Left renal pelvis (tissue), 4 donors: ENCODE measurements at regions not wholly inside any gene's neighbourhood (a gene's known extent, or its start where the extent isn't known, plus 50 kb on each side); places are given as distances from the start of the nearest gene placed in this dataset.
"Not testable (repeated sequence)": the region's sequence is repeated elsewhere in the genome, so short reads cannot be mapped to it uniquely, and the experiment has no call there.

ENCODE experiments used
- DNase-seq, 4 donors: peaks; one replicate each; pipeline ENCODE4 v3.0.0-alpha.2; 2013; ENCODE audit warnings: low read depth in 4 of 4, low spot score in 3 of 4

DNA sequence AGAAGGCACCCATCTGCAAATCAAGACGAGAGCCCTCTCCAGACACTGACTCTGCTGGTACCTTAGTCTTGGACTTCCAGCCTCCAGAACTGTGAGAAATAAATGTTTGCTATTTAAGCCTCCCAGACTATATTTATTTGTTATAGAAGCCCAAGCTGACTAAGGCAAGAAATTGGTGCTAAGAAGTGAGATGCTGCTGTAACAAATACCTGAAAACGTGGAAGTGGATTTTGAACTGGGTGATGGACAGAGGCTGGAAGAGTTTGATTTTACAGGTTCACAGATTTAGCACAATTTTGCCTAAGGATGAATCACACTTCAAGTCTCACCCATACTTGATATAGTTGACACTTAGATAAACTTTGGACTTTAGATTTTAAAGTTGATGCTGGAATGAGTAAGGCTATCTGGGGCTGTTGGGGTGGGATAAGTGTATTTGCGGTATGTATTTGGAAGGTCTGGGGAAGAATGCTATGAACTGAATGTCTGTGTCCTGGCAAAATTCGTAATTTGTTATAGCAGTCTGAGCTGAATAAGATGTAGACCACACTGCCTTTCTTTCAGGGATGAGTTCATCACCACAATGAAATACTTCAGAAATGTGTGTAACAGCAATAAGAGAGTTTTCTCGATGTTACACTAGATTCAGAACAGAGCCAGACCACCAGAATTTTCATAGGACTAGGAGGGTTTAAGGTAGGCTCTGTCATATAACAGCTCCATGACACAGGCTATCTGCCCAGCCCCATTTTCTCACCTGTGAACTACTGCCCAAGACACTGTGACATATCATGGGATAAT is 120.5 kb upstream of the LMCD1 start:
- no peak for DNase-seq

DNA sequence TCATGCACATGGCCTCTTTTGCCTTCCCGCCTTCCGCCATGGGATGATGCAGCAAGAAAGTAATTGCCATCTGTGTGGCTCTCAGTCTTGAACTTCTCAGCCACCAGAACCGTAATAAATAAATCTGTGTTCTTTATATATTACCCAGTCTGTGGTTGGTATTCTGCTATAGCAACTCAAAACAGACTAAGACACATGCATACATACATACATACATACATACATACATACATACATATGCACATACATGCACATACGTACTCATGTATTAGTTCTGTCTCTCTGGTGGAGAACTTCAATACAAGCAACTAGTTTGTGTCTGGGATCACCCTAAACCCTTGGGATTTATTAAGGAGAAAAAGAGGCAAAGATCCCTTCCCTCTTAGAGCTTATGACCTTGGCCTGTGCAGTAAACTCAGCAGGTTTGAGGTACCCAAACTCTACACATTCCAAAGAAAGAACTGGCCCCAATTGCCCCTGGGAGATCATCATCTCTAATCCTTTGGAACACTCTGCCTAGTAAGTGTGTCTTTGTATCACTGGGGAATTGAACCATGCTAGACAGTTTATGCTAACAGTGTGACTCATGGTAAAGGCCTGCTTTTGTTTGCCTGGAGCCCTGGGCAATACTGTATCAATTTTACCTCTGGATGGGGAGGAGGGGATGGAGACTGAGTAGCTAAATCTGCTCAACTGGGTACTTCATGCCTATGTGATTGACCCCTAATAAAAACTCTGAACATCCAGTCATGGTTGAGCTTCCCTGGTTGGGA is 115.6 kb upstream of the LMCD1 start:
- DNase-seq, result no peak

DNA sequence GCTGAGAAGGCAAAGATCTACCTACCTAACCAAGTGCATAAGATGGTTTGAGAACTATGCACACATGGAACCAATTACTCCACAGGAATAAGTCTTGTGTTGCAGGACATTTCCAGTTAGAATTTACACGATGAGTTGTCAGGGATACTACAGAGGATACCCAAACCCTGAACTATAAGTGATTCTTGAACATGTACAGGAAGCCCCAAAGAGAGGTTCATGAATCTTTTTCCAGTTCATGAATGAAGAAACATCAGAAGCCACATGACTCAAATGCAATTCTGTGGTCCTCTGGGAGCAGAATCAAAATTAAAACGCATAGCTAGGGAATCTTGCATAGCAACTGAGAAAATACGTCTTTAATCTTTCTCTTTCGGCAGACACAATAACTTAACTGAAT is 114.1 kb upstream of the LMCD1 start:
- no peak for DNase-seq

DNA sequence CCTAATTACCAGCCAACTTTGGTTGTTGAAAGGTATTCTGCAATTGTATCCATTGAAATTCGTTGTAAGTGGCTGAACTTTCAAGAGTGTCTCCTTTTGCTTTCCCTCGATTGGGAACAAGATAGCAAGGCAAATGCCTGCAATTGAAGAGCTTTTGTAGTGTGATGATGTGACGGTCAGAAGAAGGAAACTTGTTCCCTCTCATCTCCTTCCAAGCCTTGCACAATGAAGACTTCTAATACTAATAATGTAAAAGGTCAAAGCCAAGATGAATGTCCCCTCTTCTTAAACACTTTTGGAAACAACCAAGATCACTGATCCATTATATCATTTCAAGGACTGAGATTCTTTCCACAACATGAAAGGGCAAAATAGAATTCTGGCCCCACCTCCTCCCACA is 101.9 kb upstream of the LMCD1 start:
- no peak for DNase-seq

DNA sequence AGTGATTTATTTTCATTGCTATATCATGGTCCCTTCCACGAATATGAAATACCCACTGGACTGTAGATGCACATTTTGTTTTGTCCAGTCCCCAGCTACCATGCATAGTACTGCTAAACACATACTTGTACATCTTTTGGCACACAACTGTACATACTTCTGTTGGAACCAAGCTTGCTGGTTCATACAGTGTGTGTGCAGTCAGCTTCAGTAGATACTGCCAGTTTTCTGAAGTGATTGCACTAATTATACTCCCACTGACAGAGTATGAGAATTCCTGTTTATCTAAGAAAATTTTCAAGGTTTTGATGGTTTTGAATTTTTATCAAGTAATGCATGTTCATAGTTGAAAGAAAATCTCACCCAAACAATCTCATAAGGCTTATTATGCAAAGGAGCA is 100.7 kb upstream of the LMCD1 start:
- DNase-seq, result no peak

DNA sequence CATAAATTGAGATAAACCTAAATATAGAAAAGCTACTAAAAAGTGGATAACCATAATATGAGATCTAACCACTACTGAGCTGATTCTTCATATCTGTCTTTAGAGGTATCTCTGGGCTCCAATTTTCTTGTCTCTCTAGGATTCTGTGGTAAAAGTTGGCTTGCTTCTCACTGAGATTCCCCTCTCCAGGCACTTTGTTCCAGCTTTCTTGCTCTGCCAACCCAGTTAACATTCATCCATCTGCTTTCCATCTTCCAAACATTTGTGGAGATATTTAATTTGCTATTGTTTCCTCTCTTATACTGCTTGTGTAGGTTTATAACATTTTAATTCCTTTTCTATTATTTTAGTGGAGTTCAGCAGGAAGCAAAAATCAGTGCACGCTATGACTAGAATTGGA is 97.6 kb upstream of the LMCD1 start:
- no peak for DNase-seq

DNA sequence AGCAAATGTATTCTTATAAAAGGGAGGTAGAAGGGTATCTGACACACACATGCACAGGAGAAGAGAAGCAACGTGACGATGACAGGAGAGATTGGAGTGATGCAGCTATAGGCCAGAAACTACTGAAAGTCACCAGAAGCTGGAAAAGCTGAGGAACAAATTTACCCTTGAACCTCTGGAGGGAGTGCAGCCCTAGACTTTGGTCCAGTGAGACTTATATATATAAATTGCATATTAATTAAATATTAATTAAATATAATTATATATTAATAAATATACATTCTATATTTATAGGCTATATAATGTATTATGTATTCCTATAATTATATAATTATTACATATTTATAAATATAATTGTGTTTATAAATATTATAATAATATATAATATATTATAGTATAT is 96.5 kb upstream of the LMCD1 start:
- no peak for DNase-seq

DNA sequence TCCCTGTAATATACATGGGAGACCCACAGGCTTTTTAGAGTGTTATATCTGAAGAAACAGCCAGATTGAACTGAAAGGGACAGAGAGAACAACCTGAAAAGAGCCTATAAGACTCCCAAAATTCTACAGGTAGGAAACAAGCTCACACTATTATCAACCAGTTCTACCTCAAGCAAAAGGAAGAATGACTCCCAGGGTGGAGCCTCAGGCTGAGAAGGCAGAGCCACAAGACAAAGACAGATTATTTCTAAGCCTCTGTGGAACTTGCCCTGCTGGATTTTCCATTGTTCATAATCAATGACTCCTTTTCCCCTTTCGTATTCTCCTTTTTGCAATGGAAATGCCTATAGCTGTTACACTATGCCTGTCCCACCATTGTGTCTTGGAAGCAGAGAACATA is 95.1 kb upstream of the LMCD1 start:
- DNase-seq, result no peak

DNA sequence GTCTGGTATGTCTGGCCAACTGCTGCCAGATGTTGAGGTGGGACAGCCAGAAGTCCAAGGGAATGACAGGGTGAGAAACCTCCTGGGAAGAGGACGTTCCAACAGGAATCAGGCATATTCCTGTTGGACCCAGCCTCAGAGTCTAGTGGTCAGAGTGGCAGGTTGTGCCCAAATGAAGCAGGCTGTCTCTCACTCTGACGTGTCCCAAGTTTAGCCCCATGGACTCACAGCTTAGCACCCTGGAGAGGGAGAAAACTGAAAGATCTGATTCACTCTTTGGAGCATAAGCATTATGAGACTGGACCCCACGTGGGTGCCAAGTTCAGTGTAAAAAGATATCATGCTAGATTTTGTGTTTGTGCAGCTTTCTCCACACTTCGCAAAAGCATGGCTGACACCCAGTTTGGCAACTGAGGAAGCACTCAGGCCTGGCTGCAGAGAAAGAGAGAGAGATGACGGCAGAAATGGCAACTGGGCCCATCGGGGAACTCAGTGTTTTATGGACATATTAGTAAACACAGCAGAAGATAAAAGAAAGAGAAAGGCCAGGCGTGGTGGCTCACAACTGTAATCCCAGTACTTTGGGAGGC is 88.2 kb upstream of the LMCD1 start:
- DNase-seq, result no peak

DNA sequence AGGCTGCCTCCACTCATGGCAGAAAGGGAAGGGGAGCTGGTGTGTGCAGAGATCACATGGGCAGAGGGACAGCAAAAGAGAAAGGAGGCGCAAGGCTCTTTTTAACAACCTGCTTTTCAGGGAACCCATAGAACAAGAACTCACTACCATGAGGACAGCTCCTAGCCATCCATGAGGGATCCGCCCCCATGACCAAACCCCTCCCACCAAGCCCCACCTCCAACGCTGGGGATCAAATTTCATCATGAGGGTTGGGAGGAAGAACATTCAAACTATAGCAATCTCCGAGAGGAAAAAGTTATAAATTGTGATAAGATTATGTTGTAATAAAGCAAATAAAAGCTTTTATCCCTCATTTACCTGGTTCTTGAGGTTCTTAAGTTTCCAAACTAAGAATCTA is 84.7 kb upstream of the LMCD1 start:
- DNase-seq, result no peak

DNA sequence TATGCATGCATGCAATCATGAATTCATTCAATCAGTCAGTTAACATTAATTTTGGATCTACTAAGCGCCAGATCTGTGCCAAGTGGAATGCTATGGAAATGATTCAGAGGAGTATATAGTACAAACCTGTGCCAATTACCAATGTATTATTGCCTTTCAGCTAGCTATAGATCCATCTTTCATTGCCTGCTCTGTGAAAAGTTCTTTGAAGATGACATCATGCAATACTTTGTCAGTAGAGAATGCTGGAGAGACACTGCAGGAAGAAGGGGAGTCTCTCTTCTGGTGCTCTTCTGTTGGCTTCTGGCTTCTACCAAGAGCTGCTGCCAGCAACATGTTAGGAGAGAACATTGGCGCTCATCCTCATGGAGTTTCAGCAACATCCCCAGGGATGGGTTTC is 81.0 kb upstream of the LMCD1 start:
- no peak for DNase-seq

DNA sequence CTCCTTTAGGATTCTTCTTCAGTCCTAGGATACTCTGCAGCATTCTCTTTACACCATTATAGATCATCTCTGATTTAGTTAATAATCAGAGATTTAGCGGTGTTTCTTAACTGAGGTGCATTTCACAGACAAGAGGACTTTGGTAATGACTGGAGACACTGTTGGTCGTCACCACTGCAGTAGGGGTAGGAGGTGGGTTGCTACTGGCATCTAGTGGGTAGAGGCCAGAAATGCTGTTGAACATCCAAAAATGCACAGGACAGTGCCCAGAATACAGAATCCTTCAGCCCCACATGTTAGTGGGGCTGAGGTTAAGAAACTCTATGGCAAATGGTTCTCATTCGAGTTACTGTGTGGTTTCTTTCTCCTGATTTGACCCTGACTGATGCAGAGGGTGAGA is 80.4 kb upstream of the LMCD1 start:
- DNase-seq, result no peak

DNA sequence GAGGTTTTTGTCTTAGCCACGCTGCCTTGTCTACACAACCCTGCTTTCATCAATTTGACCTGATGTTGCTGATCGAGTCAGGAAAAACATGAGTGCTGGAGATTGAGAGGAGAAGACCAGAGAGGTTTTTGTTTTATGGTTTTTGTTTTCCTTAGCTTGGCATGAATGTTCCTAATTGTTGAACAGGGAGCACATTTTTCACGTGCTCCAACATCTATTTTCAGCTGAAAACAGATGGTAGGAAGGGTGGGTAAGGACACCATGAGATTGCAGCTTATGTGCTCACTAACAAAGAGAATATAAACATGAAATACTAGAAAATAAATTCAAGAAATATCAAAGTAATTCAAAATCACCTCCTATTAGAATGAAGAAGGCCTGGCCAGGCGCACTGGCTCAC is 79.9 kb upstream of the LMCD1 start:
- no peak for DNase-seq

DNA sequence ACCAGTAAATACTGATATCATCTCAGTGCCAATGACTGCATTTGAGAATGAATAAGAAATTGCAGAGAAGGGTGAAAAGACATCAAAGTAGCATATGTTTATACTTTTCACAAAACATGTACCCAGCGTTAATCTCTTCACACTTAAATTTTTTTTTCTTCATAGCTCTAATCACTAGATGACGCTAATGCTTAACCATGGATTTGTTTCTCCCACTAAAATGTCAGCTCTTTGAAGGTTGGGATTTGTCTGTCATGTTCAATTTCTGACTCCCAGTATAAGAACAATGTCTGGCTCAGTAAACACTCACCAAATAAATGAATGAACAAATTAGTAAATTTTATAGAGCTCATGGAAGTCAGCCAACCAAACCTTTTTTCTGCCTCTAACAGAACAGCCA is 78.3 kb upstream of the LMCD1 start:
- no peak for DNase-seq

DNA sequence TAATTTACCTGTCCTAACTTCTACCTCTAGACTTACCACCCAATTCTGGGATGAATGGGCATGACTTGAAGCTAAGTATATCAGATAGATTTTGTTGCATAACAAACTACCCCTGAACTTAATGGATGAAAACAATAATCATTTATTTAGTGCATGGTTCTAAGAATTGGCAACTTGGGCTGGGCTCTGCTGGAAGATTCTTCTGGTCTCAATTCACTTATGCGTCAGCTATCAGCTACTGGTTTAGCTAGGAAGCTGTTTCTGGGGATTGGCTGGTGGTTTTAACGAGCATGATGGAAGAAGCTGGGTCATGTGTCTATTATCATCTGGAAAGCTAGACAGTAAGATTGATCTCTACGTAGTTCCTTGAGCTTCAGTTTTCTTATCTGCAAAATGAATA is 77.3 kb upstream of the LMCD1 start:
- DNase-seq, result no peak

DNA sequence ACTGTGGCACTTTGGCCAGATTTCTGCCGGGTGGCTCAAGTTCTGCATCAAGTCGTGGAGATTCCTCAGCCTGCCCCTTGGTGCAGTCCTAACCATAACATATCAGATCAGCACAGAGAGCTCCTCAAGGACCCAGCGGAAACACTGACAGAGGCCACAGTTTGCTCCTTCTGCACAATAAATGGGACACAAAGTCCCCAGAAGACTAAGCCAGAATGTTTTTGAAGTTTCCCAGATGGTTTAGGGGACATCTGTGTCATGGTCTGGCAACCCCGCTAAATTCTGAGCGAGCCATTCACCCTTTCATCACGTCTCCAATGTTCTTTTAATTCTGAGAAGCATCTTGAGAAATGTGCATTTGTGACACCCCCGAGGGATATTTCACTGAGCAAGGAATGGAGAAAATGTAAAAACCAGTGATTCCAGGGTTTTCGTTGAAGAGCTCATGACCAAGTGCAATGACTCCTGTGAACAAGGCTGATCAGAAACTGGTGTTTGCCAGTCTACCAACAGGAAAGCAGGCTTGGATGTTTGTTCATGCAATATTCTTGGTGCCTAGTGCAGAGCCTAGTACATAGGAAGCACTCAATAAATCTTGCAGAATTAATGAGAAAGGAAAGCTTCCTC is 64.8 kb upstream of the LMCD1 start:
- no peak for DNase-seq

DNA sequence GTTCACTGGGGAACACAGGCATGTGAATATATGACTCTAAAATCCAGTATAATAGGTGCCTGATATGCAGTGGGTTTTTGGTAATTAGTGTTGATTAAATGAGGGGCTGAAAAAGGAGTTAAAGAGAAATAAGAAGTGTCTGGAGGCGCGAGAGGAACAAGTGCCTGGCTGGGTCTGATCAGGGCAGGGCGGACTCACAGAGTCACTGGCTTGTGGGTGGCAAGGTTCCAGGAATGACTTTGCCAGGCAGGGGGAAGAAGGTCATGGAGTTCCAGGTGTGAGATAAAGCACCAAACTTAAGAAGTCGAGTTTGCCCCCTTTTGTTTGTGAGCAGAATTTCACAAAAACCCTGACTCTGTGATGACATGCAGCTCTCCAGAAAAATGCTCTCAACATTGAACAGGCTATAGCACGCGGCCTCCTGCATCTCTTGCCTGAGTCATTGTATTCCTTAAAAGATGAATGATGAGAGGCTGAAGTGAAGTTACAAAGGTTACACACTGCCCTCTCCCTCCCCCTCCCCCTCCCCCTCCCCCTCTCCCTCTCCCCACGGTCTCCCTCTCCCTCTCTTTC is 63.0 kb upstream of the LMCD1 start:
- DNase-seq, result no peak

DNA sequence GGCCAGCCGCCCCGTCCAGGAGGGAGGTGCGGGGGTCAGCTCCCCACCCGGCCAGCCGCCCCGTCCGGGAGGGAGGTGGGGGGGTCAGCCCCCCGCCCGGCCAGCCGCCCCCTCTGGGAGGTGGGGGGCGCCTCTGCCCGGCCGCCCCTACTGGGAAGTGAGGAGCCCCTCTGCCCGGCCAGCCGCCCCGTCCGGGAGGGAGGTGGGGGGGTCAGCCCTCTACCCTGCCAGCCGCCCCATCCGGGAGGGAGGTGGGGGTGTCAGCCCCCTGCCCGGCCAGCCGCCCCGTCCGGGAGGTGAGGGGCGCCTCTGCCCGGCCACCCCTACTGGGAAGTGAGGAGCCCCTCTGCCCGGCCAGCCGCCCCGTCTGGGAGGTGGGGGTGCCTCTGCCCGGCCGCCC is 61.5 kb upstream of the LMCD1 start:
- not testable (repeated sequence) for DNase-seq

DNA sequence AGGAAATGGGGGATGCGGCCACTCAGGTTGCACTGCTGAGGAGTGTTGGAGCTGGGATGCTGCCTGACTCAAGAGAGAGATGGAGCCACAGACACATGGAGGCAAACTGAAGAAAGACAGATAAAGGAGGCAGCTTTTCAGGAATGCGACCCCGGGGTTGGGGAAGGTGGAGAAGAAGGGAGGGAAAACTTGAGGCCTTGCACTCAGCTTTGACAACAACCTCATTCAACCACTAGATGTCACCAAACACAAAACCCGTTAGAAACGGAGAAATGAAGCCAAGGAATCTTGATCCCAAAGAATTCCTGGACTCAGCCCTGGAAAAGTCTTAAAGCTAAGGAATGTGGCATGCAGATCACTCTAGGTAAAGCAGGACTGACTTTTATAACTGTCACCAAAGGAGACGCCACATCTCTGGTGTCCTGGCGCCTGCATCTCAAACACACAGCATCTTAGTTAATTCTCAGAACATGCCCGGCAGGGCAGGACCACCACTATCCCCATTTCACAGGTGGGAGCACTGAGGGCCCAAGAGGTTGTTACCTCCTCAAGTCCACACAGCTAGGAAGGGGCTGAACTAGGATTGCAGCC is 59.6 kb upstream of the LMCD1 start:
- peak; percentile 51 to 66 (median 64) for DNase-seq

DNA sequence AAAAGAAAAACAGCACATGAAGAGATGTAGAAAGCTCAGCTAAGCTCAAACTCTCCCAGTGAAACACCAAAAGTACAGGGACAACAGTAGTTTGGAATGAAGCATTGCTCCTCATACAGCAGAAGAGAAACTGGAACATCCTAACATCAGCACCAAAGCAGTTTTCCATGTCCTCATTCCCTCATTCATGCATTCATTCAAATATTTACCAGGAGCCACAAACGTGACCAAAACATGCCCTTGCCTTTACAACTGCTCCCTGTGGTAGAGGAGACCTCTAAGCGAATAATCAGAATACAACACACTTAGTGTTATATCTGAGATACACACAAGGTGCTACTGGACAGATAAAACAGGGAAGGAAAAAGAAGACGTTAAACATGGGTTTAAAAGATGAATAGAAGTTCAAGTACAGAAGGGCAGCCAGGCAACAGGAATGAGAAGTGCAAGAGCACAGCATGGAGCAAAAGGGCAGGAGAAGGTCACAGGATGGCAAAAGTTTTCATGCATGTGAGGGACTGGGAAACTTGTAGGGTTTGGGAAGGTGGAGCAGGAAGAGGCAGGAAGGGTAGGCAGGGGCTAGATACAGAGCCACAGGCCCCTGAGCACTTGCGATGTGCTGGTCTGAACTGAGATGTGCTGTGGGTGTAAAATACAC is 58.5 kb upstream of the LMCD1 start:
- DNase-seq, result no peak
